Ovary (tissue), 3 donors: ENCODE measurements at regions not wholly inside any gene's neighbourhood (a gene's known extent, or its start where the extent isn't known, plus 50 kb on each side); places are given as distances from the start of the nearest gene placed in this dataset.

Source experiments
- CTCF ChIP-seq, 3 donors: fragments of 450-650 bp in 2 of 3; fragments of 200-600 bp in 1 of 3; IDR thresholded peaks; one replicate each; pipeline versions ENCODE4 v1.5.1 to v1.8.0; 2016 to 2022; ENCODE audit warnings: antibody characterized with exemption in 3 of 3, mild to moderate bottlenecking in 1 of 3
- POLR2A ChIP-seq: fragments of 450-650 bp; IDR thresholded peaks from one replicate; pipeline ENCODE4 v1.6.1; 2017; ENCODE audit warnings: antibody characterized with exemption, mild to moderate bottlenecking, moderate library complexity
- donor health status: DM: no; HTN: no; CAD: no.

- TF ChIP-seq CTCF (IDR thresholded peaks at IDR 0.05) (no peak), POLR2A (no peak)
Measured at GRCh38 chr19:31519908-31520307, 170.7 kb upstream of the TSHZ3 start.
